HG03521 (cell line): ENCODE measurements at regions not wholly inside any gene's neighbourhood (a gene's known extent, or its start where the extent isn't known, plus 50 kb on each side); places are given as distances from the start of the nearest gene placed in this dataset.

Experiments used
- ATAC-seq: cut with Tn5 transposase; IDR thresholded peaks from one replicate; pipeline ENCODE4 v1.9.1; 2021; ENCODE audit warnings: mild to moderate bottlenecking, moderate library complexity; ENCODE audit not compliant: unreplicated experiment

- no peak for ATAC-seq
Measured at GRCh38 chr3:194986208-194987043, 284.5 kb downstream of the XXYLT1 start.

DNA sequence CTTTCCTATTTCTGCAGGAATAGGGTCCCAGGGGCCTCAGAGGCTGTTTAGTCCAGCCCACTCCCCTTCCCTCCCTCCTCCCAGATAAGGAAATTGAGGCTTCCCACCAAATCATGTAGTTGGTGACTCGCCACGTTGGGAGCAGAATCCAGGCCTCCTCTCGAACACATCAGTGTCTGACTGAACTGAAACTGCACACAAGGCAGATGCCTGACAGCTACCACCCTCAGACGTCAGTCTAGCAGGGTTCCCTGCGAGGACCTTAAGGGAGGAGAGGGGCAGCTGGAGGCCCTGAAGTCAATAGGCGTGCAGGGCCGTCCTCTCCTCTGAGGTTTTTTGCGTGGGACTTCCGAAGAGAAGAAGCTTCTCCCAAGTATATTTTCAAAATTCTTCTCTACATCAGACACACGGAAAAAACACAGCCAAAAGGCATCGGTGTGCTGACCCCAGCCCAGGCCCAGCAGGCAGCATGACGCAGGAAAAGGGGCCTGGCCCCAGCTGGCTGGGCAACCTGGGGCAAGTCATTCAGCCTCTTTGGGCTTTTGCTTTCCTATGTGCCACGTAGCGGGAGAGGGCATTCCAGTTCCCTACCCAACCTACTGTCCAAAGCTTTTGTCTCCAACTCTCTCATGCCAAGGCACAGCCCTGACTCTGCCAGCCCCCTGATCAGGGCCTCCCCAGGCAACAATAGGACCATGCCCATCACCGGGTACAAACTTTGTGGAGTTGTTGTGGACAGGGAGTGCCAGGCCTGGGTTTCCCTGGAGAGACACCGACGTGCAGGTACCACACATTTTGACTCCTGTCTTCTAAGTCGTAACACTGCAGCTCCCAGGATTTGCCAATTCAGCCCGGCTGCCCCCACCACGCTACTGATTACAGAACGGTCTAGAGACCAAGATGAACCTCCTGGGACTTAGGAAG is 283.1 kb downstream of the XXYLT1 start:
- ATAC-seq, result no peak

DNA sequence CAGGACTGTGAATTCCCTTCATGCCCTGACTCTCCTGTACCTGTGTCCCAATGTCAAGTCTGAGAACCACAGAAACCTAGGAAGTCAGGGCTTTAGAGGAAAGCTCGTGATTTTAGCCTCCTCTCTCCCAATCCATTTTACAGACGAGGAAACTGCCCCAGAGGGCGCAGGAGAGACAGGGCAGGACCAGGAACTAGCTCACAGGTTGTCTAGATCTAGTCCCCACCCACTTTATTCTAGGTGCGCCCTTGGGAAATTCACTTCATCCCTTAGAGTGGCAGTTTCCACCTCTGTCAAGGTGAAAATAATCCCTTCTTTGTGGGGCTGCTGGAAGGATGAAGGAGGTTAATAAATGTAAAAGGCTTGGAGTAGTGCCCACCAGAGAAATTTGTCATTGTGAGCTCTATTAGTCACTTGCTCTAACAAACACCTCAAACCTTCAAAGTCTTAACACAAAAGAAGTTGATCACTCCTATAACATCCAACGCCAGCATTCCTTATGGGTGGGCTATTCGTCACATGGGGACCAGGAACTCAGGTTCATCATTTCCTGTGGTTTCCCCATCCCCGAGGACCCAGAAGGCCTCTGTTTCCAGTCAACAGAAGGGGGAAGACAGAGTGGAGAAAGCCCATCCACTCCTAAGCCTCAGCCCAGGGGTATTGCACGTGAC is 282.3 kb downstream of the XXYLT1 start:
- no peak for ATAC-seq

DNA sequence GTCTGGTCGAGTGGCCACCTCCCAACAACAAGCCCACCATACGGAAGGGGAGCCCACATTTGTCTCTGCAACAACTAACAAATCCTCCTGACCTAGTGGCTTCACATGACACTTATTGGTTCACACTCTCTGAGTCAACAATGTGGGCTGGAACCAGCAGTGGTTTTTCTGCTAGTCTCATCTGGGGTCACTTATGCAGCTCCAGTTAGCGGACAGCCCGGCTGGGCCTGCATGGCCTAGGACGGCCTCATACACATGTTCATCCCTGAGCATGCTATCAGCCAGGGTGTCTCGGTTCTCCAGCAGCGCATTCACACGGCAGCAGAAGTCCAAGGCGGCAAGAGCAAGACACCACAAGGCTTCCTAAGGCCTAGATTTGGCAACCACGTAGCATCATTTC is 281.7 kb downstream of the XXYLT1 start:
- no peak for ATAC-seq

DNA sequence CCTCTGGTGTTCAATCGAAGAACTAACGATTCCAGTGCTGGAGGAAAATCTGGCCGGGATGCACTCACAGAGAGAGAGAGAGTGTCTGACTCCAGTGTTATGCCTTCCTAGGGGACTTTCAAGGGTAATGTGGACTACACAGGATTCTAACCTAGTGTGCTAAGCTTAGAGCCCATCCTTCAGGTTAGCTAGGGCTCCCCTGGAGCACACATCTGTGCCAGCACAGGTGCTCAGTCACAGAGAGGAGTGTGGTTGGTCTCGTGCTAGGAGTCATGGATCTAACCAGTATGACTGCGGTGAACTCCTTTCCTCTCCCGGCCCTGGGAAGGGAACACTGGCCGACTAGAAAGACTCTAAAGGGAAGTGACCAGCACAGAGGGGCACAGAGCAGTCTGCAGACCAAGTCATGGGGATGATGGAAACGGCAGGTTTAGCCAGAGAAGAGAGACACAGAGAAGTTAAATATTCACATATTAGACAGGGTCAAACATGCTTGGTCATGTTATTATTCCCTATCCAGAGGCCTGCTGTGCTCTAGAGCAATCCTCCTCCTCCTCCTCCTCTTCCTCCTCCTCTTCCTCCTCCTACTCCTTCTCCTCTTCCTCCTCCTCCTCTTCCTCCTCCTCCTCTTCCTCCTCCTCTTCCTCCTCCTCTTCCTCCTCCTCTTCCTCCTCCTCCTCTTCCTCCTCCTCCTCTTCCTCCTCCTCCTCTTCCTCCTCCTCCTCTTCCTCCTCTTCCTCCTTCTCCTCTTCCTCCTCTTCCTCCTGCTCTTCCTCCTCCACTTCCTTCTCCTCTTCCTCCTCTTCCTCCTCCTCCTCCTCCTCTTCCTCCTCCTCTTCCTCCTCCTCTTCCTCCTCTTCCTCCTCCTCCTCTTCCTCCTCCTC is 280.3 kb downstream of the XXYLT1 start:
- no peak for ATAC-seq

DNA sequence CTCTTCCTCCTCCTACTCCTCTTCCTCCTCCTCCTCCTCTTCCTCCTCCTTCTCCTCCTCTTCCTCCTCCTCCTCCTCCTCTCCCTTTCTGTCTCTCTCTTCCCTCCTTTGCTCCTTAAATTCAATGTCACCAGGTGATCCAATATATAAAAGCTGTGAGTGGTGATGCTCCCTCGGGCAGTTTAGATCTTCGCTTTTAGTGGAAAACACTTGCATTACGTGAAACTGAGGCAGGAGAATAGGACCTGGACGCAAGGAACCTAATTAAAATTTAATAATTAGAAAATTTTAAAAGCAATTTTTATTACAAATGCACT is 279.7 kb downstream of the XXYLT1 start:
- no peak for ATAC-seq

GRCh38 chr3:194993896-194994295 is 277.1 kb downstream of the XXYLT1 start:
- ATAC-seq, result no peak

GRCh38 chr3:194994551-194994981 is 276.4 kb downstream of the XXYLT1 start:
- no peak for ATAC-seq

- no peak for ATAC-seq
Measured at GRCh38 chr3:194995334-194995733, 275.6 kb downstream of the XXYLT1 start.

DNA sequence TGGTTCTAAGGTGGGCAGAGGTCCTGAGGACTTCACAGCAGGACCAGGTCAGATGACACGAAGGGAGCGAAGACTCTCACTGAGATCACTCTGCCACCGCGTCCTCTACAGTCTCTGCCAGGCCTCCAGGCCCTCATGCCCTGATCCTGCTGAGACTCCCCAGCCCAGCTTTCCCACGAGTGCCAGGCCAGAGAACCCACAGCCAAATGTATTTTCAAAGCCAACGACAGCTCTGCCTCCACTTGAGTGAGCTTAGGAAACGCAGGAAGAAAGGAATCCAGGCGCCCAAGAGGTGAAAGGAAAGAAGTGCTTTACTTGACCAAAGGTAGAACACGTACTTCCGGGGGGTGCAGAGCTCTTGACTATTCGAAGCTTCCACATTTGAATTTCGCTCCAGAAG is 275.0 kb downstream of the XXYLT1 start:
- no peak for ATAC-seq

DNA sequence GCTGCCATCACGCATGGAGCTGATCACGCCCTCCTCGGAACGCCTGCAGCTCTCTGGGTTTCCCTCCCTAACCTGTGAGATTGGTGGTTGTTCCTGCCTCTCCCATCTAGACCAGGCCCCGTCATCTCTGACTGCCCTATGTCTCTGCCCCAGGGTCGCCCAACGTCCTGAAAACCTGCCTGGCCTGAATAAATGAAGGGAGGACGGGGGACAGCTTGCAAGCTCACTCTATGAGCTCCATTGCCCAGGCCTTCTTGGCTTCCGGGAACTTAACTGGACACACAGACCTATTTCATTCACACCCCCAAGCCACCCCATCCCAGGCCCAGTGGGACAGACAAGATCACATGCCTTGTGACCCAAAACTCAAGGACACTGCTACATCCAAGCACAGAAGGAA is 274.2 kb downstream of the XXYLT1 start:
- no peak for ATAC-seq

DNA sequence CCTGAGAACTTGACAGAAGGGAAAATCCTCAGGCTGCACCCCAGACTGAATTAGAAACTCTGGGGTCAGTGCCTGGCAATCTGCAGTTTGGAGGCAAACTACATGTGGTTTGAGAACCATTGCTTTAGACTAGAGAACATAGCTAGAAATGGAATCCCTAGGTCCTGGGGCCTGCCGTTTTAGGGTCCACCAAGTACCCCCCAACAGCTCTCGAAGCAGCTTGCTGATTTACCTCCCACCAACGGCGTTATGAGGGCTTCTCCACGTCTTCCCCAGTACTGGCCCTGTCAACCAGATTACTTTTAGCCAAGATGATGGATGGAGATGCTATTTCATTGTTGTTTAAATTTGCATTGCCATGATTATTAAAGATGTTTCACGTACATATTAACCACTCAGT is 272.5 kb downstream of the XXYLT1 start:
- no peak for ATAC-seq

DNA sequence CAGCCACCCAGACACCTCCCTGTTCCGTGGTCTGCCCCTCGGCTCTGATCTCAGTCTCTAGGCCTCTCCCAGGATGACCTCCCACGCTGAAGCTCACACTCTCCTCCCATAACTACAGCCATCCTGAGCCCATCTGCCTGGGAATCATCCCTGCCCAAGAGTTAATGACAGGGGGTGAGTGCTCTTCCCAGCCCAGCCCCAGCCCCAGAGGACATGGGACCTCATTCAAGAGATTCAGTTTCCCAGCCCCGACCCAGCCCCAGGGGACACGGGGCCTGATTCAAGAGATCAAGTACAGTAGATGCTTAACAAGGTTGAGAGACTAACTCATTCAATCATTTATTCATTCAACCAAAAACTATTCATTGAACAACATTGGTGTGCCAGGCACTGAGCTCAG is 272.0 kb downstream of the XXYLT1 start:
- no peak for ATAC-seq

GRCh38 chr3:194999491-194999890 is 271.5 kb downstream of the XXYLT1 start:
- ATAC-seq, result no peak

- no peak for ATAC-seq
Measured at GRCh38 chr3:195001261-195001660, 269.7 kb downstream of the XXYLT1 start.

GRCh38 chr3:195001961-195002861 is 268.7 kb downstream of the XXYLT1 start:
- no peak for ATAC-seq

DNA sequence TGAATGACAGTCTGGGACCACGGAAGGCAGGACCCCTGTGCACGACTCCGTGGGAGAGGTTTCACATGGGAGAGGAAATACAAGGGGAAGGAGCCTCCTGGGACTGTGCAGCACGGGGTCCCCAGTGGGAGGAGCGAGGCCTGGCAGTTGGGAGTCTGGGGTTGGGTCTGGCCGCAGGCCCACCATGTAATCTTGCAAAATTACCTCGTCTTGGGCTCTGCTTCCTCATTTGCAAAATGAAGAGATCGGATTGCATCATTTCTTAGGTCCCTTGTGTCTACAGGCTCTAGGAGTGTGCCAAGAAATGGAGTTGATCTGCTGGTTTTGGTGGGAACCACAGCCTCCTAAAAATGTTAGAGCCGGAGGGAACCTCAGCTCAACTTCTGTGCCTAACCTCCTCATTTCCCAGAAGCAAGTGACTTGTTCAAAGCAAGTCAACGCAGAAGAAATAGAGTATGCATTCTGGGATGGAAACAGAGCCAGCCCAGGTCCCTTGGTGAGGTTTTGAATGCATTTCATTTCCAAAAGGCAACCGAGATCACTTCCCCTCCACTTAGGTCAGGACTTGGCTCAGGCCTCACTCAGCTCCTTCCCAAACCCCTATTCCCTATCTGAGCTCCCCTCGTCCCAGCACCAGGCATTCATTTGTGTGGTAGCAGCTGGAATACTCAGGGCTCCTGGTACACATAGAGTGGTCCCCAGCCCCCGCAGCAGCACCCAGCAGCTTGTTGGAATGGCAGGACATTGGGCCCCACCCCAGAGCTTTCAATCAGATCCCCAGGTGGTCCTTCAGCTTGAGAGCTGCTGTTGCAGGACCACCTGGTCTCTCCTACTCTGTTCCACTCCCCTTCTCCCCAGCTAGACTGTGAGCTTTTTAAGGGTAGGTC is 267.7 kb downstream of the XXYLT1 start:
- no peak for ATAC-seq

GRCh38 chr3:195003893-195004289 is 267.1 kb downstream of the XXYLT1 start:
- ATAC-seq, result no peak
